Heart left ventricle (tissue), 16 donors: ENCODE measurements at regions not wholly inside any gene's neighbourhood (a gene's known extent, or its start where the extent isn't known, plus 50 kb on each side); places are given as distances from the start of the nearest gene placed in this dataset.

Experiments used
- ATAC-seq, 4 donors: fragments of 200-7000 bp; cut with Tn5 transposase; one replicate each; pipeline ENCODE4 v1.9.1; 2020 to 2022; ENCODE audit warnings: moderate library complexity in 4 of 4, mild to moderate bottlenecking in 3 of 4, moderate number of reproducible peaks in 1 of 4
- DNase-seq, 5 donors: peaks; one replicate each; pipeline ENCODE4 v3.0.0-alpha.2; 2020
- H3K27ac ChIP-seq, 12 donors: fragments of 200-600 bp; sonication (generic) in 4 of 12; one replicate each; pipeline versions ENCODE4 v1.5.0 to v1.8.0; 2016 to 2022; ENCODE audit warnings: mild to moderate bottlenecking in 2 of 12
- H3K27me3 ChIP-seq, 9 donors: fragments of 200-600 bp; sonication (generic) in 2 of 9; one replicate each; pipeline versions ENCODE4 v1.5.1 to v1.8.0; 2016 to 2022; ENCODE audit warnings: mild to moderate bottlenecking in 3 of 9
- H3K36me3 ChIP-seq, 9 donors: fragments of 200-600 bp; sonication (generic) in 2 of 9; one replicate each; pipeline versions ENCODE4 v1.5.0 to v1.8.0; 2018 to 2022; ENCODE audit warnings: mild to moderate bottlenecking in 2 of 9
- H3K4me1 ChIP-seq, 12 donors: fragments of 200-600 bp; sonication (generic) in 4 of 12; one replicate each; pipeline versions ENCODE4 v1.5.0 to v1.8.0; 2016 to 2022; ENCODE audit warnings: mild to moderate bottlenecking in 3 of 12
- H3K4me3 ChIP-seq, 12 donors: fragments of 200-600 bp; sonication (generic) in 4 of 12; one replicate each; pipeline versions ENCODE4 v1.5.0 to v1.8.0; 2017 to 2022; ENCODE audit warnings: mild to moderate bottlenecking in 9 of 12, moderate library complexity in 4 of 12
- H3K9me3 ChIP-seq, 12 donors: fragments of 200-600 bp; sonication (generic) in 4 of 12; one replicate each; pipeline versions ENCODE4 v1.5.0 to v1.8.0; 2016 to 2022; ENCODE audit warnings: mild to moderate bottlenecking in 1 of 12
- POLR2A ChIP-seq, 2 donors: fragments of 450-650 bp; IDR thresholded peaks; one replicate each; pipeline ENCODE4 v1.6.1; 2017; ENCODE audit warnings: antibody characterized with exemption in 2 of 2, mild to moderate bottlenecking in 2 of 2, moderate library complexity in 2 of 2
- WGBS, 4 donors: extraction: QIAGEN DNeasy Blood & Tissue Kit in 2 of 4; methylation state at CpG; one replicate each; pipeline versions ENCODE4 v1.1.5 to v1.1.7; 2013 to 2018; 5-methylcytosine and 5-hydroxymethylcytosine counted together
- intact Hi-C, 10 donors: fragments of 100-400 bp; cut with DNase I; formaldehyde crosslinking; loops; one replicate each; pipeline versions ENCODE4 v1.11.1 to v1.14.2; 2022
- TF ChIP-seq, protein P1 (sequence below), 12 donors: fragments of 200-600 bp; sonication (generic) in 4 of 12; IDR thresholded peaks; one replicate each; pipeline versions ENCODE4 v1.5.0 to v1.8.0; 2018 to 2022; ENCODE audit warnings: antibody characterized with exemption in 12 of 12, mild to moderate bottlenecking in 5 of 12
- donor health status: ischemic (EF 13 %, LVEDD 7.1; RV severe dilation, severe dysfunction).
- donor health status: healthy with polysubstance abuse.
- donor health status: DM: no; HTN: yes; CAD: no.
- donor health status: DM: no; HTN: no; CAD: no.
- donor health status: ischemic (EF 25% LVEDD 6.9; RV normal size, moderate dysfunction).
- donor health status: ischemic (EF 25% LVEDD 5.7; RV mildly dilated, moderate dysfunction).
- donor health status: healthy.
- donor health status: DM: yes; HTN: yes; CAD: no.
- donor health status: ischemic (EF 35%, LVEDD 5.7; RV mildly dilated, moderate dysfunction).
- donor health status: nonischemic (EF 11% LVEDD 7.7; RV severe dilation, severe dysfunction).
- donor health status: DM: yes; HTN: yes; CAD: no.
- donor health status: PGD.
- donor health status: ischemic (EF 29% LVEDD 5.4; RV normal size, mild dysfunction).
- donor health status: nonischemic (EF 23%, LVEDD 6.1; RV moderate dilation, normal function).

DNA sequence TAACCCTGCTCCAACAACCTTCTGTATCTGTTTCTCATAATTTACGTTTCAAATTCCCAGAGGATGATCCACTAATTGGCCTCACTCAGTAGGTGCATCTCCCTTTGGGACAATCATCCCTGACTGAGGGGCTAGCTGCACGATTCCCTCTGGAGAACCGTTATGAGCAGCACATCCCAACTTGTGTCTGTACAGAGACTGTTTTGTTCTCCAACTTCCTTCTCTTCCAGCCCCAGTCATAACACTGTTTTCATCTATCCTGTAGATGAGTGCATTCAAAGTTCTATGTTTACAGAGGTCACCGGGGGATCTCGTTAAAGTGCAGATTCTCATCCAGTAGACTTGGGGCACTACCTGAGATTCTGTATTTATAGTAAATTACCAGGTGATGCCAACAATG lies 187.2 kb downstream of the REEP3 start:
- Histone ChIP-seq H3K36me3 (no peaks in the 10 kb centered on the region), H3K27ac (peak overlapping the region in 6 of 12 donors; percentile 24 to 73 (median 50)), H3K27me3 (no peaks in the 10 kb centered on the region), H3K4me1 (peaks cover 19 to 77% (median 39%) of the 10 kb centered on the region in 12 donors), H3K4me3 (no peak overlapping the region), H3K9me3 (no peaks in the 10 kb centered on the region)
- no peak for TF ChIP-seq POLR2A (IDR thresholded peaks at IDR 0.05)
- TF ChIP-seq, protein P1, sequence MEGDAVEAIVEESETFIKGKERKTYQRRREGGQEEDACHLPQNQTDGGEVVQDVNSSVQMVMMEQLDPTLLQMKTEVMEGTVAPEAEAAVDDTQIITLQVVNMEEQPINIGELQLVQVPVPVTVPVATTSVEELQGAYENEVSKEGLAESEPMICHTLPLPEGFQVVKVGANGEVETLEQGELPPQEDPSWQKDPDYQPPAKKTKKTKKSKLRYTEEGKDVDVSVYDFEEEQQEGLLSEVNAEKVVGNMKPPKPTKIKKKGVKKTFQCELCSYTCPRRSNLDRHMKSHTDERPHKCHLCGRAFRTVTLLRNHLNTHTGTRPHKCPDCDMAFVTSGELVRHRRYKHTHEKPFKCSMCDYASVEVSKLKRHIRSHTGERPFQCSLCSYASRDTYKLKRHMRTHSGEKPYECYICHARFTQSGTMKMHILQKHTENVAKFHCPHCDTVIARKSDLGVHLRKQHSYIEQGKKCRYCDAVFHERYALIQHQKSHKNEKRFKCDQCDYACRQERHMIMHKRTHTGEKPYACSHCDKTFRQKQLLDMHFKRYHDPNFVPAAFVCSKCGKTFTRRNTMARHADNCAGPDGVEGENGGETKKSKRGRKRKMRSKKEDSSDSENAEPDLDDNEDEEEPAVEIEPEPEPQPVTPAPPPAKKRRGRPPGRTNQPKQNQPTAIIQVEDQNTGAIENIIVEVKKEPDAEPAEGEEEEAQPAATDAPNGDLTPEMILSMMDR (IDR thresholded peaks at IDR 0.05): no peak
- intact Hi-C loops: no loop called here
- WGBS, 4 donors: 62 to 71% (median 64%) methylated on average over 5 of the region's 5 CpGs
- DNase-seq: no peak
- no peak for ATAC-seq

DNA sequence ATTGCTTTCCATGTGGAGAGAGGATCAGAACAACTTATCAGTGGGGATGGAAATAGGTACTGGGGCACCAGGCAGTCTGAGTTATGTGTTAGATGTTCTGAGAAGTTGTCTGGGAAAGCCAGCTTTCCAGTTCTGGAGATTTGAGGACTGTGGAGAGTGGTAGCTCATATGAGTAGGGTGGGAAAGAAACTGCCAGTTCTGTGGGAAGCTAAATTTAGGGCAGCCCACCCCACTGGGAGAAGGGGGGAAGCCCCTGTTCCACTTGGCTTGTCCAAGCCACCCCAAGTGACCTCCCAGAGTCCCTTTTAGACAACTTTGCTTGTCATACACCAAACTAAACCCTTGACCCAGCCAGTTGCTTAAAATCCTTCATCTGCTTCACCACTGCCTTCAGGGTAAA lies 189.5 kb downstream of the REEP3 start:
- intact Hi-C loops: loop anchor here in 9 of 10 donors (5.0 to 10.0 kb wide), 7 partner anchors 38 to 503 kb away; partner anchors contain the start of genes REEP3 (in 2 of the 9) and JMJD1C (in 1 of the 9)
- ATAC-seq: no peak
- Histone ChIP-seq H3K9me3 (no peaks in the 10 kb centered on the region), H3K4me1 (peaks cover 19 to 77% (median 48%) of the 10 kb centered on the region in 12 donors), H3K27me3 (no peaks in the 10 kb centered on the region), H3K27ac (peak overlapping the region in 11 of 12 donors; percentile 28 to 86 (median 83)), H3K36me3 (no peaks in the 10 kb centered on the region), H3K4me3 (no peak overlapping the region)
- TF ChIP-seq POLR2A (IDR thresholded peaks at IDR 0.05): no peak
- TF ChIP-seq, protein P1 (IDR thresholded peaks at IDR 0.05): no peak
- no peak for DNase-seq

DNA sequence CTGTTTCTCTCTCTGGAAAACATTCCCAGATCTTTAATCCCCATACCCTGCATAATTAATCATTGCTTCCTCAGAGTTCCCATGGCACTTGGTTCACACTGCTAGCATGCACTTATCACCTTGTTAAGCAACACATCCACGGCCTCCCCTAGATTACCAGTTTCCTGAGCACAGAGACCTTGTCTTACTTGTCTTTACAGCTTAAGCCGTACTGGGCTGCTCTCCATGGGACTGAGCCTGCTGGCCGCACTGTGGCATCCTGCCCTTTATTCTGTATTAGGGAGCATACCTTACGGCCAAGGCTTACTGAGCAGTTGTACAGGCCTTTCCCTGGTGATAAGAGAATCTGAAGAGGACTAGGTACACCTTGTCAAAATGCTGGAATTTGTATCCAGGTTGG lies 190.2 kb downstream of the REEP3 start:
- no peak for TF ChIP-seq POLR2A (IDR thresholded peaks at IDR 0.05)
- TF ChIP-seq, protein P1 (IDR thresholded peaks at IDR 0.05): no peak
- intact Hi-C loops: loop anchor here in 9 of 10 donors (5.0 to 10.0 kb wide), 7 partner anchors 39 to 504 kb away; partner anchors contain the start of genes REEP3 (in 2 of the 9) and JMJD1C (in 1 of the 9)
- Histone ChIP-seq H3K4me3 (no peak overlapping the region), H3K27me3 (no peaks in the 10 kb centered on the region), H3K9me3 (no peaks in the 10 kb centered on the region), H3K4me1 (peaks cover 19 to 74% (median 48%) of the 10 kb centered on the region in 12 donors), H3K27ac (peak overlapping the region; percentile 29 to 86 (median 83)), H3K36me3 (no peaks in the 10 kb centered on the region)
- DNase-seq (peak; percentile 40 to 72 (median 66)), ATAC-seq (peak; percentile 54 to 77 (median 68))
- WGBS, 4 donors: 25 to 48% (median 29%) methylated on average over 4 of the region's 4 CpGs

DNA sequence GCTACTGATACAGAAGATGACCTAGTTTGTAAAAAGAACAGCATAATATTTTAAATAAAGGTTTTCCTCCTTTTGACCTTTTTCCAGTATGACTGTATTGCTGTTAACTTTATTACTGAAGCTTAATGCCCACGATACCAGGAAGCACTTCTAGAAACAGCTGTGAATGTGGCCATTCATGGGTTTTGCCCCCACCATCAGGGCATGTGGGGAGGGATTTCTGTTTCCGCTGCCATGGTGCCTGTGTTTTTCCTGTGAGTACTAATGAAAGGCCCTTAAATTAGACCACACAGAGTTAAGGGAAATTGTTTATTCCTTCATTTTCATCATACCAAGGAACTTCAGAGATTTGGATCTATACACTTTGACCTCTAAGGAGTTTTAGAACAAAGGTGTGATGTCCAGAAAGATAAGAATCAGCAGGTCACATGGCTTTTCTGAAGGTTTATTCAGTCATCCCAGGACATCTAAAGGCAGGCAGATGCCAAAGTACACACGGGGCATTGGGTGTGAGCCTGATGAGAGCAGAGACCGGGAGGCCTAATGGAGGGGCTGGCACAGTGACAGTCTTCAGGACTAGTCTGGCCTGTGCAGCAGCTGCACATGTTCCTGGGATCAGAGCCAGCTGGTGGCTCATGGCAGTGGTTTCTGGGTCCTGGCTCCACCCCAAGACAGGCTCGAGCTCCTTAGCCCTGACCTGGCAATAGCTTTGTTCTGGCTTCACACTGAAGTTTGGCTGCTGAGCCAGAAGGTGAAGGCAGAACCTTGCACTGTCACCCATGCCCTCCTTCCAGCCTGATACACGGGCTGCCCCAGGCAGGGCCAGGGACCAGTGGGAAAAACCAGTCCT lies 190.9 kb downstream of the REEP3 start:
- 9 to 11% (median 10%) methylated on average over 6 of the region's 6 CpGs for WGBS, 4 donors
- no peaks in the 10 kb centered on the region for H3K27me3 ChIP-seq
- H3K4me1 ChIP-seq: peaks cover 15 to 66% (median 43%) of the 10 kb centered on the region in 12 donors
- no peak overlapping the region for H3K4me3 ChIP-seq
- no peaks in the 10 kb centered on the region for H3K9me3 ChIP-seq
- DNase-seq: peak; percentile 93 to 98 (median 94)
- peak; percentile 93 to 95 (median 94) for ATAC-seq
- no peaks in the 10 kb centered on the region for H3K36me3 ChIP-seq
- intact Hi-C loops: loop anchor here in 9 of 10 donors (1.0 to 10.0 kb wide), 12 partner anchors 40 to 505 kb away; partner anchors contain the start of genes REEP3 (in 3 of the 9) and JMJD1C (in 1 of the 9)
- peak overlapping the region; percentile 79 to 86 (median 83) for H3K27ac ChIP-seq
- TF ChIP-seq, protein P1 (IDR thresholded peaks at IDR 0.05): no peak
- no peak for TF ChIP-seq POLR2A (IDR thresholded peaks at IDR 0.05)
